IMR-90 (cell line): ENCODE measurements at regions not wholly inside any gene's neighbourhood (a gene's known extent, or its start where the extent isn't known, plus 50 kb on each side); places are given as distances from the start of the nearest gene placed in this dataset.

Source experiments
- ATAC-seq: fragments of 200-7000 bp; cut with Tn5 transposase; 2 replicates; pipeline ENCODE4 v1.9.1; 2020; ENCODE audit warnings: low read depth, mild to moderate bottlenecking, moderate library complexity
- BruUV-seq: library from RNA; stranded (reverse); fragments of 400-500 nt; replicated peaks from 2 replicates; lab custom pipeline; 2021; lab: Mats Ljungman, UMichigan
- CTCF ChIA-PET: fragments of 300-600 bp; formaldehyde crosslinking; extraction: SDS; loops from one replicate; lab custom pipeline; 2021; ENCODE audit warnings: antibody characterized with exemption; lab: Yijun Ruan, JAX
- POLR2A ChIA-PET: fragments of 300-600 bp; sonication (Branson Sonifier 250); formaldehyde crosslinking; loops from one replicate; lab custom pipeline; 2022; ENCODE audit warnings: antibody characterized with exemption; ENCODE audit not compliant: unreplicated experiment; lab: Charles Lee
- DNase-seq: peaks from one replicate; pipeline ENCODE4 v3.0.0; 2013
- H2AFZ ChIP-seq: replicated peaks from 2 replicates; pipeline ENCODE3; 2013; ENCODE audit warnings: low read length, mild to moderate bottlenecking; ENCODE audit not compliant: poor library complexity
- H2AK5ac ChIP-seq: 2 replicates; pipeline ENCODE4 v1.6.1; 2013; ENCODE audit warnings: low read depth, low read length, inconsistent platforms
- H2AK9ac ChIP-seq: replicated peaks from 2 replicates; pipeline ENCODE3; 2013; ENCODE audit warnings: mild to moderate bottlenecking, low read depth, low read length, moderate library complexity; ENCODE audit not compliant: poor library complexity
- H2BK120ac ChIP-seq: 2 replicates; pipeline ENCODE4 v1.6.1; 2013; ENCODE audit warnings: low read depth, low read length, inconsistent platforms
- H2BK15ac ChIP-seq: 3 replicates; pipeline ENCODE4 v1.6.1; 2013; ENCODE audit warnings: low read depth, low read length, inconsistent platforms
- H2BK20ac ChIP-seq: 2 replicates; pipeline ENCODE4 v1.6.1; 2013; ENCODE audit warnings: low read depth, mild to moderate bottlenecking, inconsistent platforms, low read length, moderate library complexity
- H2BK5ac ChIP-seq: 2 replicates; pipeline ENCODE4 v1.6.1; 2013; ENCODE audit warnings: mild to moderate bottlenecking, low read depth, low read length, inconsistent platforms; ENCODE audit not compliant: poor library complexity, severe bottlenecking
- H3K14ac ChIP-seq: replicated peaks from 2 replicates; pipeline ENCODE4 v1.6.1; 2013; ENCODE audit warnings: low read depth, low read length, inconsistent platforms
- H3K18ac ChIP-seq: 2 replicates; pipeline ENCODE4 v1.6.1; 2013; ENCODE audit warnings: low read depth, low read length, control low read depth
- H3K23ac ChIP-seq: 2 replicates; pipeline ENCODE4 v1.6.1; 2013; ENCODE audit warnings: low read depth, low read length, inconsistent platforms
- H3K27ac ChIP-seq: 2 replicates; pipeline ENCODE4 v1.5.1; 2013; ENCODE audit warnings: mild to moderate bottlenecking, control low read depth, low read length; ENCODE audit not compliant: insufficient read depth
- H3K27me3 ChIP-seq: 2 replicates; pipeline ENCODE4 v1.6.1; 2013; ENCODE audit warnings: low read length; ENCODE audit not compliant: control insufficient read depth, insufficient read depth
- H3K36me3 ChIP-seq: 2 replicates; pipeline ENCODE4 v1.6.1; 2013; ENCODE audit warnings: low read length, mixed read lengths; ENCODE audit not compliant: control insufficient read depth, insufficient read depth
- H3K4ac ChIP-seq: 2 replicates; pipeline ENCODE4 v1.6.1; 2013; ENCODE audit warnings: low read depth, low read length, inconsistent platforms
- H3K4me1 ChIP-seq: 2 replicates; pipeline ENCODE4 v1.6.1; 2013; ENCODE audit warnings: low read length, mixed read lengths; ENCODE audit not compliant: control insufficient read depth, insufficient read depth
- H3K4me2 ChIP-seq: 2 replicates; pipeline ENCODE4 v1.6.1; 2013; ENCODE audit warnings: low read depth, mild to moderate bottlenecking, control low read depth, low read length, moderate library complexity
- H3K4me3 ChIP-seq: 2 replicates; pipeline ENCODE4 v1.5.1; 2013; ENCODE audit warnings: low read depth, mild to moderate bottlenecking, control low read depth, low read length, moderate library complexity; ENCODE audit not compliant: insufficient read depth
- H3K56ac ChIP-seq: 2 replicates; pipeline ENCODE4 v1.6.1; 2013; ENCODE audit warnings: low read length, inconsistent platforms; ENCODE audit not compliant: insufficient read depth; ENCODE audit errors: extremely low read depth
- H3K79me1 ChIP-seq, 2 experiments: 2 replicates each; pipeline ENCODE4 v1.6.1; 2013; ENCODE audit warnings: low read length in 2 of 2, inconsistent platforms in 1 of 2, low read depth in 1 of 2
- H3K9ac ChIP-seq: 2 replicates; pipeline ENCODE4 v1.6.1; 2013; ENCODE audit warnings: low read depth, low read length, control low read depth
- H3K9me1 ChIP-seq: 2 replicates; pipeline ENCODE4 v1.6.1; 2013; ENCODE audit warnings: low read length, inconsistent platforms; ENCODE audit not compliant: insufficient read depth
- H3K9me3 ChIP-seq: 2 replicates; pipeline ENCODE4 v1.6.1; 2013; ENCODE audit warnings: low read length; ENCODE audit not compliant: control insufficient read depth, insufficient read depth
- H4K20me1 ChIP-seq: 2 replicates; pipeline ENCODE4 v1.6.1; 2013; ENCODE audit warnings: low read length, inconsistent platforms; ENCODE audit not compliant: insufficient read depth
- H4K5ac ChIP-seq: 2 replicates; pipeline ENCODE4 v1.6.1; 2013; ENCODE audit warnings: mild to moderate bottlenecking, low read depth, low read length, control low read depth
- H4K8ac ChIP-seq, 2 experiments: 2 replicates each; pipeline ENCODE4 v1.6.1; 2013; ENCODE audit warnings: low read depth in 2 of 2, low read length in 2 of 2, control low read depth in 1 of 2, inconsistent platforms in 1 of 2
- H4K91ac ChIP-seq: 2 replicates; pipeline ENCODE4 v1.6.1; 2013; ENCODE audit warnings: low read depth, low read length, inconsistent platforms; ENCODE audit not compliant: insufficient read depth
- BHLHE40 ChIP-seq: fragments of 150-350 bp; IDR thresholded peaks from 2 replicates; pipeline ENCODE4 v1.6.1; 2016; ENCODE audit warnings: mild to moderate bottlenecking, low read depth, low read length
- CEBPB ChIP-seq: IDR thresholded peaks from 2 replicates; pipeline ENCODE4 v1.6.1; 2012; ENCODE audit warnings: low read depth, low read length, improper control_type of control experiment
- CHD1 ChIP-seq: IDR thresholded peaks from 2 replicates; pipeline ENCODE4 v1.6.1; 2012; ENCODE audit warnings: low read depth, low read length, improper control_type of control experiment
- POLR2A ChIP-seq: IDR thresholded peaks from 2 replicates; pipeline ENCODE4 v1.6.1; 2012; ENCODE audit warnings: mild to moderate bottlenecking, low read depth, low read length
- WGBS, 2 experiments: methylation state at CpG; one replicate each; pipeline versions ENCODE4 v1.1.5 to v1.1.7; 2013; ENCODE audit warnings: missing lambda C conversion rate in 2 of 2; ENCODE audit not compliant: insufficient read length in 1 of 2; ENCODE audit errors: extremely low coverage in 2 of 2; 5-methylcytosine and 5-hydroxymethylcytosine counted together
- dilution Hi-C: fragments of 300-500 bp; cut with HindIII; formaldehyde crosslinking; loops from one replicate; pipeline ENCODE4 v1.14.3; 2018; ENCODE audit warnings: low sequenced_read_pairs; ENCODE audit not compliant: unreplicated experiment
- in situ Hi-C: fragments of 300-500 bp; cut with MboI; formaldehyde crosslinking; loops from 3 replicates; pipeline ENCODE4 v1.14.3; 2019; ENCODE audit warnings: low sequenced_read_pairs, inconsistent platforms, mixed read lengths
- intact Hi-C: fragments of 100-400 bp; cut with micrococcal nuclease; formaldehyde crosslinking; loops from 2 replicates; pipeline ENCODE4 v1.10.0; 2022
- TF ChIP-seq, protein P1 (sequence below): conservative IDR thresholded peaks from 2 replicates; pipeline ENCODE4 v1.5.1; 2012; ENCODE audit warnings: mild to moderate bottlenecking, low read depth, low read length, improper control_type of control experiment

DNA sequence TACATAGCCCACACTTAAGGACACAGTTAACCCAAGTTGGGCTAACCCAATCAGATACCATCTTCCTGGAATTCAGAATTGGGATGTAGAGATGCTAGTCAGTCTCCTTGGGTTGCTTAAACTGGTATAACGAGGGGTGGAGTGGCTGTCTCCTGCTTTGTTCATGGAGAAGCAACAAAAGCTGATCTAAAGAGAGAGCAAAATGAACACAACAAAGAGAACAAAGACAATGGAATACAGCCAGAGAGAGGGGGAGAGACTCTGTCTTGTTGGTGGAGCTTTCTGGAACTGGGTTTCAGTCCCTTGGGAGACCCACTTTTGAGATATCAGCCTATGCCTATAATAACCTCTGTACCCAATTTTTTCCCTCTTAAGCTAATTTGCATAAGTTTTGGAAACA lies 138.1 kb downstream of the ATG4C start:
- H2BK20ac ChIP-seq: no peak overlapping the region
- ChIA-PET POLR2A (no interaction called here), CTCF (no interaction called here)
- H2AK9ac ChIP-seq: no peak overlapping the region
- no peak overlapping the region for H2BK5ac ChIP-seq
- no peaks in the 10 kb centered on the region for H3K9me3 ChIP-seq
- peaks cover 8% of the 10 kb centered on the region for H3K27me3 ChIP-seq
- H4K20me1 ChIP-seq: no peaks in the 10 kb centered on the region
- H3K56ac ChIP-seq: no peak overlapping the region
- no peak overlapping the region for H3K4ac ChIP-seq
- no peak for DNase-seq
- H3K14ac ChIP-seq: no peak overlapping the region
- dilution Hi-C loops: no loop called here
- no peak overlapping the region for H2AFZ ChIP-seq
- intact Hi-C loops: no loop called here
- H4K91ac ChIP-seq: no peak overlapping the region
- no peak for TF ChIP-seq POLR2A
- TF ChIP-seq CEBPB: no peak
- TF ChIP-seq CHD1: no peak
- TF ChIP-seq BHLHE40: no peak
- TF ChIP-seq, protein P1, sequence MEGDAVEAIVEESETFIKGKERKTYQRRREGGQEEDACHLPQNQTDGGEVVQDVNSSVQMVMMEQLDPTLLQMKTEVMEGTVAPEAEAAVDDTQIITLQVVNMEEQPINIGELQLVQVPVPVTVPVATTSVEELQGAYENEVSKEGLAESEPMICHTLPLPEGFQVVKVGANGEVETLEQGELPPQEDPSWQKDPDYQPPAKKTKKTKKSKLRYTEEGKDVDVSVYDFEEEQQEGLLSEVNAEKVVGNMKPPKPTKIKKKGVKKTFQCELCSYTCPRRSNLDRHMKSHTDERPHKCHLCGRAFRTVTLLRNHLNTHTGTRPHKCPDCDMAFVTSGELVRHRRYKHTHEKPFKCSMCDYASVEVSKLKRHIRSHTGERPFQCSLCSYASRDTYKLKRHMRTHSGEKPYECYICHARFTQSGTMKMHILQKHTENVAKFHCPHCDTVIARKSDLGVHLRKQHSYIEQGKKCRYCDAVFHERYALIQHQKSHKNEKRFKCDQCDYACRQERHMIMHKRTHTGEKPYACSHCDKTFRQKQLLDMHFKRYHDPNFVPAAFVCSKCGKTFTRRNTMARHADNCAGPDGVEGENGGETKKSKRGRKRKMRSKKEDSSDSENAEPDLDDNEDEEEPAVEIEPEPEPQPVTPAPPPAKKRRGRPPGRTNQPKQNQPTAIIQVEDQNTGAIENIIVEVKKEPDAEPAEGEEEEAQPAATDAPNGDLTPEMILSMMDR: no peak
- no peak overlapping the region for H3K18ac ChIP-seq
- H3K4me2 ChIP-seq: no peak overlapping the region
- no peak overlapping the region for H3K23ac ChIP-seq
- no TSS peak for BruUV-seq
- H2BK120ac ChIP-seq: no peak overlapping the region
- no peaks in the 10 kb centered on the region for H3K4me1 ChIP-seq
- no peak overlapping the region for H3K27ac ChIP-seq
- no CpG with 5 or more reads among the region's 1 CpG for WGBS, 2 experiments
- no peak overlapping the region for H3K9ac ChIP-seq
- ATAC-seq: no peak
- no peak overlapping the region for H4K5ac ChIP-seq
- H3K36me3 ChIP-seq: no peaks in the 10 kb centered on the region
- in situ Hi-C loops: no loop called here
- H3K79me1 ChIP-seq: no peaks in the 10 kb centered on the region
- no peak overlapping the region for H2BK15ac ChIP-seq
- no peak overlapping the region for H3K4me3 ChIP-seq
- H2AK5ac ChIP-seq: no peak overlapping the region
- H3K9me1 ChIP-seq: no peaks in the 10 kb centered on the region
- H4K8ac ChIP-seq: no peak overlapping the region
